Heart left ventricle (tissue), 16 donors: ENCODE measurements at regions not wholly inside any gene's neighbourhood (a gene's known extent, or its start where the extent isn't known, plus 50 kb on each side); places are given as distances from the start of the nearest gene placed in this dataset.

ENCODE experiments used
- ATAC-seq, 4 donors: fragments of 200-7000 bp; cut with Tn5 transposase; one replicate each; pipeline ENCODE4 v1.9.1; 2020 to 2022; ENCODE audit warnings: moderate library complexity in 4 of 4, mild to moderate bottlenecking in 3 of 4, moderate number of reproducible peaks in 1 of 4
- DNase-seq, 5 donors: peaks; one replicate each; pipeline ENCODE4 v3.0.0-alpha.2; 2020
- H3K27ac ChIP-seq, 12 donors: fragments of 200-600 bp; sonication (generic) in 4 of 12; one replicate each; pipeline versions ENCODE4 v1.5.0 to v1.8.0; 2016 to 2022; ENCODE audit warnings: mild to moderate bottlenecking in 2 of 12
- H3K27me3 ChIP-seq, 9 donors: fragments of 200-600 bp; sonication (generic) in 2 of 9; one replicate each; pipeline versions ENCODE4 v1.5.1 to v1.8.0; 2016 to 2022; ENCODE audit warnings: mild to moderate bottlenecking in 3 of 9
- H3K36me3 ChIP-seq, 9 donors: fragments of 200-600 bp; sonication (generic) in 2 of 9; one replicate each; pipeline versions ENCODE4 v1.5.0 to v1.8.0; 2018 to 2022; ENCODE audit warnings: mild to moderate bottlenecking in 2 of 9
- H3K4me1 ChIP-seq, 12 donors: fragments of 200-600 bp; sonication (generic) in 4 of 12; one replicate each; pipeline versions ENCODE4 v1.5.0 to v1.8.0; 2016 to 2022; ENCODE audit warnings: mild to moderate bottlenecking in 3 of 12
- H3K4me3 ChIP-seq, 12 donors: fragments of 200-600 bp; sonication (generic) in 4 of 12; one replicate each; pipeline versions ENCODE4 v1.5.0 to v1.8.0; 2017 to 2022; ENCODE audit warnings: mild to moderate bottlenecking in 9 of 12, moderate library complexity in 4 of 12
- H3K9me3 ChIP-seq, 12 donors: fragments of 200-600 bp; sonication (generic) in 4 of 12; one replicate each; pipeline versions ENCODE4 v1.5.0 to v1.8.0; 2016 to 2022; ENCODE audit warnings: mild to moderate bottlenecking in 1 of 12
- CTCF ChIP-seq, 12 donors: fragments of 200-600 bp; sonication (generic) in 4 of 12; IDR thresholded peaks; one replicate each; pipeline versions ENCODE4 v1.5.0 to v1.8.0; 2018 to 2022; ENCODE audit warnings: antibody characterized with exemption in 12 of 12, mild to moderate bottlenecking in 5 of 12
- POLR2A ChIP-seq, 2 donors: fragments of 450-650 bp; IDR thresholded peaks; one replicate each; pipeline ENCODE4 v1.6.1; 2017; ENCODE audit warnings: antibody characterized with exemption in 2 of 2, mild to moderate bottlenecking in 2 of 2, moderate library complexity in 2 of 2
- WGBS, 4 donors: extraction: QIAGEN DNeasy Blood & Tissue Kit in 2 of 4; methylation state at CpG; one replicate each; pipeline versions ENCODE4 v1.1.5 to v1.1.7; 2013 to 2018; 5-methylcytosine and 5-hydroxymethylcytosine counted together
- intact Hi-C, 10 donors: fragments of 100-400 bp; cut with DNase I; formaldehyde crosslinking; loops; one replicate each; pipeline versions ENCODE4 v1.11.1 to v1.14.2; 2022
- donor health status: ischemic (EF 13 %, LVEDD 7.1; RV severe dilation, severe dysfunction).
- donor health status: healthy with polysubstance abuse.
- donor health status: DM: no; HTN: yes; CAD: no.
- donor health status: DM: no; HTN: no; CAD: no.
- donor health status: ischemic (EF 25% LVEDD 6.9; RV normal size, moderate dysfunction).
- donor health status: ischemic (EF 25% LVEDD 5.7; RV mildly dilated, moderate dysfunction).
- donor health status: healthy.
- donor health status: DM: yes; HTN: yes; CAD: no.
- donor health status: ischemic (EF 35%, LVEDD 5.7; RV mildly dilated, moderate dysfunction).
- donor health status: nonischemic (EF 11% LVEDD 7.7; RV severe dilation, severe dysfunction).
- donor health status: DM: yes; HTN: yes; CAD: no.
- donor health status: PGD.
- donor health status: ischemic (EF 29% LVEDD 5.4; RV normal size, mild dysfunction).
- donor health status: nonischemic (EF 23%, LVEDD 6.1; RV moderate dilation, normal function).

GRCh38 chr1:104825401-104825800 lies 1075.7 kb downstream of the AMY1C start:
- no peak for TF ChIP-seq POLR2A (IDR thresholded peaks at IDR 0.05)
- no peak for TF ChIP-seq CTCF (IDR thresholded peaks at IDR 0.05)
- intact Hi-C loops, result no loop called here
- no peak for DNase-seq

GRCh38 chr1:104830534-104830933 lies 1080.8 kb downstream of the AMY1C start:
- intact Hi-C loops, result no loop called here
- no peak for TF ChIP-seq CTCF (IDR thresholded peaks at IDR 0.05)
- no peak for TF ChIP-seq POLR2A (IDR thresholded peaks at IDR 0.05)
- H3K27ac ChIP-seq, result no peak overlapping the region
- DNase-seq, result no peak
- H3K27me3 ChIP-seq, result no peaks in the 10 kb centered on the region
- no peaks in the 10 kb centered on the region for H3K36me3 ChIP-seq
- peaks cover 0 to 19% (median 0%) of the 10 kb centered on the region in 12 donors for H3K9me3 ChIP-seq
- H3K4me3 ChIP-seq, result no peak overlapping the region
- H3K4me1 ChIP-seq, result no peaks in the 10 kb centered on the region
- 85 to 88% (median 86%) methylated on average over 2 of the region's 2 CpGs for WGBS, 4 donors
- no peak for ATAC-seq

More at GRCh38 chr1:104825401-104825800, 1075.7 kb downstream of the AMY1C start:
- 42 to 62% (median 56%) methylated on average over 1 of the region's 1 CpG for WGBS, 4 donors
- H3K4me1 ChIP-seq, result no peaks in the 10 kb centered on the region
- no peaks in the 10 kb centered on the region for H3K36me3 ChIP-seq
- H3K27me3 ChIP-seq, result no peaks in the 10 kb centered on the region
- no peak for ATAC-seq
- no peak overlapping the region for H3K27ac ChIP-seq
- H3K4me3 ChIP-seq, result no peak overlapping the region
- H3K9me3 ChIP-seq, result no peaks in the 10 kb centered on the region

- DNase-seq (no peak), ATAC-seq (no peak)
- peaks cover 0 to 3% (median 0%) of the 10 kb centered on the region in 12 donors for H3K9me3 ChIP-seq
- TF ChIP-seq POLR2A (IDR thresholded peaks at IDR 0.05) (no peak), CTCF (IDR thresholded peaks at IDR 0.05) (no peak)
- no peak overlapping the region for H3K27ac ChIP-seq
- no peaks in the 10 kb centered on the region for H3K36me3 ChIP-seq
- H3K27me3 ChIP-seq, result no peaks in the 10 kb centered on the region
- intact Hi-C loops, result no loop called here
- H3K4me3 ChIP-seq, result no peak overlapping the region
- H3K4me1 ChIP-seq, result no peaks in the 10 kb centered on the region
- 66 to 73% (median 70%) methylated on average over 2 of the region's 2 CpGs for WGBS, 4 donors
Observed at GRCh38 chr1:104852151-104852550, 1102.5 kb downstream of the AMY1C start.

GRCh38 chr1:104853276-104853675 lies 1103.6 kb downstream of the AMY1C start:
- Histone ChIP-seq H3K27me3 (no peaks in the 10 kb centered on the region), H3K4me3 (no peak overlapping the region), H3K36me3 (no peaks in the 10 kb centered on the region), H3K27ac (no peak overlapping the region), H3K4me1 (no peaks in the 10 kb centered on the region), H3K9me3 (peaks cover 0 to 7% (median 0%) of the 10 kb centered on the region in 12 donors)
- 75 to 84% (median 81%) methylated on average over 2 of the region's 2 CpGs for WGBS, 4 donors
- intact Hi-C loops, result no loop called here
- DNase-seq (no peak), ATAC-seq (no peak)
- no peak for TF ChIP-seq POLR2A (IDR thresholded peaks at IDR 0.05)
- no peak for TF ChIP-seq CTCF (IDR thresholded peaks at IDR 0.05)
